Mammary epithelial cell (primary cell): ENCODE measurements at regions not wholly inside any gene's neighbourhood (a gene's known extent, or its start where the extent isn't known, plus 50 kb on each side); places are given as distances from the start of the nearest gene placed in this dataset.

Source experiments
- CTCF ChIP-seq, 2 donors: IDR thresholded peaks in 1 of 2; conservative IDR thresholded peaks in 1 of 2; 2 replicates each; pipeline ENCODE4 v1.5.1; 2011 to 2012; ENCODE audit warnings: inconsistent platforms in 2 of 2, low read length in 2 of 2, mild to moderate bottlenecking in 2 of 2, control low read depth in 1 of 2, low read depth in 1 of 2; ENCODE audit not compliant: insufficient read depth in 1 of 2; ENCODE audit errors: extremely low read depth in 1 of 2
- EZH2 ChIP-seq: IDR thresholded peaks from 2 replicates; pipeline ENCODE4 v1.6.1; 2012; ENCODE audit warnings: low read length, inconsistent platforms, borderline replicate concordance

- TF ChIP-seq CTCF (conservative IDR thresholded peaks at IDR 0.05 in 1 of 2, IDR thresholded peaks at IDR 0.05 in 1 of 2; ENCODE audit: extremely low read depth in 1 of 2, insufficient read depth in 1 of 2, low read depth in 1 of 2, low read length in 2 of 2) (no peak), EZH2 (no peak)
These were observed 372.2 kb downstream of the CDH26 start for GRCh38 chr20:60330461-60330860.
